Gastrocnemius medialis (tissue), 4 donors: ENCODE measurements at regions not wholly inside any gene's neighbourhood (a gene's known extent, or its start where the extent isn't known, plus 50 kb on each side); places are given as distances from the start of the nearest gene placed in this dataset.
"Not testable (repeated sequence)": the region's sequence is repeated elsewhere in the genome, so short reads cannot be mapped to it uniquely, and the experiment has no call there.

Source experiments
- ATAC-seq, 2 donors: fragments of 150-250 bp; one replicate each; pipeline ENCODE4 v1.9.1; 2016
- DNase-seq, 2 donors: peaks; one replicate each; pipeline ENCODE4 v3.0.0-alpha.2; 2019
- H3K27ac ChIP-seq, 4 donors: fragments of 200-600 bp; sonication (generic); 1 replicate in 1 of 4; 2 replicates in 3 of 4; pipeline ENCODE4 v1.5.1; 2016 to 2018; ENCODE audit warnings: mild to moderate bottlenecking in 2 of 4, moderate library complexity in 1 of 4
- H3K27me3 ChIP-seq, 3 donors: fragments of 200-600 bp; sonication (generic) in 2 of 3; 1 replicate in 1 of 3; 2 replicates in 2 of 3; pipeline versions ENCODE4 v1.5.1 to v1.6.0; 2016 to 2019; ENCODE audit warnings: mild to moderate bottlenecking in 1 of 3, moderate library complexity in 1 of 3
- H3K36me3 ChIP-seq, 2 donors: fragments of 200-600 bp; sonication (generic) in 1 of 2; one replicate each; pipeline ENCODE4 v1.5.1; 2017 to 2018
- H3K4me1 ChIP-seq, 2 donors: fragments of 200-600 bp; sonication (generic) in 1 of 2; one replicate each; pipeline ENCODE4 v1.5.1; 2016 to 2017; ENCODE audit warnings: mild to moderate bottlenecking in 2 of 2
- H3K4me3 ChIP-seq, 4 donors: fragments of 200-600 bp; sonication (generic) in 3 of 4; 1 replicate in 1 of 4; 2 replicates in 3 of 4; pipeline ENCODE4 v1.5.1; 2016 to 2019; ENCODE audit warnings: mild to moderate bottlenecking in 2 of 4
- H3K9me3 ChIP-seq, 3 donors: fragments of 200-600 bp; sonication (generic) in 2 of 3; 1 replicate in 1 of 3; 2 replicates in 2 of 3; pipeline ENCODE4 v1.5.1; 2016 to 2019
- CTCF ChIP-seq, 5 experiments: fragments of 450-650 bp in 3 of 5; fragments of 200-600 bp in 2 of 5; sonication (generic) in 2 of 5; IDR thresholded peaks in 4 of 5; conservative IDR thresholded peaks in 1 of 5; 1 replicate in 4 of 5; 2 replicates in 1 of 5; pipeline ENCODE4 v1.5.1; 2016 to 2019; ENCODE audit warnings: antibody characterized with exemption in 5 of 5, mild to moderate bottlenecking in 3 of 5, moderate library complexity in 3 of 5
- POLR2A ChIP-seq, 2 donors: fragments of 450-650 bp; IDR thresholded peaks; one replicate each; pipeline ENCODE4 v1.6.1; 2017; ENCODE audit warnings: antibody characterized with exemption in 2 of 2, mild to moderate bottlenecking in 2 of 2, moderate library complexity in 2 of 2
- in situ Hi-C, 4 donors: fragments of 200-750 bp; cut with MboI; loops; one replicate each; pipeline versions ENCODE4 v1.15.0 to v1.8.0; 2017; ENCODE audit warnings: low sequenced_read_pairs in 4 of 4
- intact Hi-C: fragments of 100-400 bp; cut with DNase I; formaldehyde crosslinking; loops from one replicate; pipeline ENCODE4 v1.15.1; 2023; ENCODE audit warnings: low total_unique reads

- DNase-seq (no peak), ATAC-seq (no peak)
- H3K4me3 ChIP-seq = no peak overlapping the region
- H3K27ac ChIP-seq = no peak overlapping the region
- intact Hi-C loops (no loop called here), in situ Hi-C loops (no loop called here)
- H3K27me3 ChIP-seq = no peaks in the 10 kb centered on the region
- H3K9me3 ChIP-seq = no peaks in the 10 kb centered on the region
- no peaks in the 10 kb centered on the region for H3K36me3 ChIP-seq
- H3K4me1 ChIP-seq = no peaks in the 10 kb centered on the region
- TF ChIP-seq POLR2A (IDR thresholded peaks at IDR 0.05) = no peak
- no peak for TF ChIP-seq CTCF (IDR thresholded peaks at IDR 0.05 in 4 of 5, conservative IDR thresholded peaks at IDR 0.05 in 1 of 5)
These were observed 1847.9 kb upstream of the ACO1 start for GRCh38 chr9:30536494-30536893.

- intact Hi-C loops, H3K36me3 ChIP-seq, DNase-seq, ATAC-seq, H3K27ac ChIP-seq, H3K27me3 ChIP-seq, H3K4me1 ChIP-seq, H3K4me3 ChIP-seq, H3K9me3 ChIP-seq, in situ Hi-C loops: not testable (repeated sequence)
These were observed 1844.7 kb upstream of the ACO1 start for GRCh38 chr9:30539696-30540095.

GRCh38 chr9:30574355-30575151, 1809.9 kb upstream of the ACO1 start:
- intact Hi-C loops = no loop called here

GRCh38 chr9:30575218-30575617, 1809.2 kb upstream of the ACO1 start:
- in situ Hi-C loops (no loop called here), intact Hi-C loops (no loop called here)
- H3K9me3 ChIP-seq = no peaks in the 10 kb centered on the region
- no peaks in the 10 kb centered on the region for H3K27me3 ChIP-seq
- no peak overlapping the region for H3K27ac ChIP-seq
- DNase-seq (no peak), ATAC-seq (no peak)
- no peaks in the 10 kb centered on the region for H3K4me1 ChIP-seq
- no peak overlapping the region for H3K4me3 ChIP-seq
- no peaks in the 10 kb centered on the region for H3K36me3 ChIP-seq
- TF ChIP-seq CTCF (IDR thresholded peaks at IDR 0.05 in 4 of 5, conservative IDR thresholded peaks at IDR 0.05 in 1 of 5) (no peak), POLR2A (IDR thresholded peaks at IDR 0.05) (no peak)

More at GRCh38 chr9:30574355-30575151, 1809.9 kb upstream of the ACO1 start:
- no peak for TF ChIP-seq CTCF (IDR thresholded peaks at IDR 0.05 in 4 of 5, conservative IDR thresholded peaks at IDR 0.05 in 1 of 5)
- no peak for TF ChIP-seq POLR2A (IDR thresholded peaks at IDR 0.05)
- DNase-seq (no peak), ATAC-seq (no peak)
- no peaks in the 10 kb centered on the region for H3K9me3 ChIP-seq
- H3K4me3 ChIP-seq = no peak overlapping the region
- H3K27me3 ChIP-seq = no peaks in the 10 kb centered on the region
- no peak overlapping the region for H3K27ac ChIP-seq
- no peaks in the 10 kb centered on the region for H3K36me3 ChIP-seq
- in situ Hi-C loops = no loop called here
- no peaks in the 10 kb centered on the region for H3K4me1 ChIP-seq

- in situ Hi-C loops (no loop called here), intact Hi-C loops (no loop called here)
- Histone ChIP-seq H3K27ac (no peak overlapping the region), H3K4me3 (no peak overlapping the region), H3K9me3 (no peaks in the 10 kb centered on the region), H3K4me1 (no peaks in the 10 kb centered on the region), H3K36me3 (no peaks in the 10 kb centered on the region), H3K27me3 (no peaks in the 10 kb centered on the region)
- TF ChIP-seq CTCF (IDR thresholded peaks at IDR 0.05 in 4 of 5, conservative IDR thresholded peaks at IDR 0.05 in 1 of 5) (no peak), POLR2A (IDR thresholded peaks at IDR 0.05) (no peak)
- DNase-seq = no peak
- no peak for ATAC-seq
These were observed 1808.8 kb upstream of the ACO1 start for GRCh38 chr9:30575691-30576090.
